HEK293 (cell line): ENCODE measurements at regions not wholly inside any gene's neighbourhood (a gene's known extent, or its start where the extent isn't known, plus 50 kb on each side); places are given as distances from the start of the nearest gene placed in this dataset.

Experiments used
- CTCF ChIA-PET: fragments of 350-600 bp; formaldehyde crosslinking; extraction: SDS; loops from one replicate; lab custom pipeline; 2021; ENCODE audit warnings: antibody characterized with exemption; lab: Yijun Ruan, JAX
- POLR2A ChIA-PET: fragments of 300-600 bp; formaldehyde crosslinking; extraction: SDS; loops from one replicate; lab custom pipeline; 2020; ENCODE audit warnings: antibody characterized with exemption, inconsistent platforms; lab: Yijun Ruan, JAX
- H3K27ac ChIP-seq: fragments of 200-500 bp; sonication (Bioruptor generic); 2 replicates; pipeline ENCODE4 v1.5.1; 2014; ENCODE audit warnings: low read depth, low read length, control low read depth, inconsistent platforms; ENCODE audit errors: extremely low read depth
- H3K36me3 ChIP-seq, 2 experiments: fragments of 200-500 bp in 1 of 2; sonication (Bioruptor generic) in 1 of 2; 1 replicate in 1 of 2; 2 replicates in 1 of 2; pipeline ENCODE4 v1.5.1; 2014 to 2017; ENCODE audit warnings: inconsistent platforms in 2 of 2, low read length in 2 of 2; ENCODE audit not compliant: control insufficient read depth in 2 of 2, insufficient read depth in 1 of 2
- H3K4me1 ChIP-seq: fragments of 200-500 bp; sonication (Bioruptor generic); 2 replicates; pipeline ENCODE4 v1.5.1; 2014; ENCODE audit warnings: mild to moderate bottlenecking, low read length, inconsistent platforms; ENCODE audit not compliant: control insufficient read depth, insufficient read depth
- H3K4me3 ChIP-seq: 2 replicates; pipeline ENCODE4 v1.5.1; 2011; ENCODE audit warnings: low read depth, mild to moderate bottlenecking, control low read depth, low read length, moderate library complexity
- H3K9me3 ChIP-seq: fragments of 200-500 bp; sonication (Bioruptor generic); 2 replicates; pipeline ENCODE4 v1.5.1; 2014; ENCODE audit warnings: low read depth, low read length, inconsistent platforms; ENCODE audit not compliant: control insufficient read depth, insufficient read depth
- BCL11A ChIP-seq: fragments of 450-650 bp; formaldehyde crosslinking; IDR thresholded peaks from 2 replicates; pipeline ENCODE4 v1.5.1; 2016; ENCODE audit warnings: low read depth, missing biosample characterization, missing genetic modification characterization
- BCL6B ChIP-seq: fragments of 450-650 bp; formaldehyde crosslinking; IDR thresholded peaks from 2 replicates; pipeline ENCODE4 v1.5.1; 2017; ENCODE audit warnings: missing biosample characterization, missing genetic modification characterization
- EGR2 ChIP-seq: fragments of 450-650 bp; formaldehyde crosslinking; IDR thresholded peaks from 2 replicates; pipeline ENCODE4 v1.5.1; 2016; ENCODE audit warnings: low read depth, missing biosample characterization, missing genetic modification characterization
- PRDM10 ChIP-seq: fragments of 450-650 bp; formaldehyde crosslinking; IDR thresholded peaks from 2 replicates; pipeline ENCODE4 v1.5.1; 2016; ENCODE audit warnings: missing biosample characterization, missing genetic modification characterization
- SP2 ChIP-seq: fragments of 450-650 bp; formaldehyde crosslinking; IDR thresholded peaks from 2 replicates; pipeline ENCODE4 v1.5.1; 2016; ENCODE audit warnings: missing biosample characterization, missing genetic modification characterization
- TSHZ1 ChIP-seq: fragments of 450-650 bp; formaldehyde crosslinking; IDR thresholded peaks from 2 replicates; pipeline ENCODE4 v1.5.1; 2016; ENCODE audit warnings: missing biosample characterization, missing genetic modification characterization, borderline replicate concordance
- ZBTB1 ChIP-seq: fragments of 450-650 bp; formaldehyde crosslinking; IDR thresholded peaks from 2 replicates; pipeline ENCODE4 v1.5.1; 2016; ENCODE audit warnings: missing biosample characterization, missing genetic modification characterization
- ZNF121 ChIP-seq: fragments of 450-650 bp; formaldehyde crosslinking; IDR thresholded peaks from 2 replicates; pipeline ENCODE4 v1.5.1; 2016; ENCODE audit warnings: missing biosample characterization, missing genetic modification characterization
- ZNF140 ChIP-seq: fragments of 450-650 bp; formaldehyde crosslinking; IDR thresholded peaks from 2 replicates; pipeline ENCODE4 v1.5.1; 2016; ENCODE audit warnings: missing biosample characterization, missing genetic modification characterization
- ZNF155 ChIP-seq: fragments of 450-650 bp; formaldehyde crosslinking; IDR thresholded peaks from 2 replicates; pipeline ENCODE4 v1.5.1; 2016; ENCODE audit warnings: missing biosample characterization, missing genetic modification characterization
- ZNF274 ChIP-seq, 2 experiments: fragments of 200-500 bp in 1 of 2; fragments of 450-650 bp in 1 of 2; sonication (Bioruptor generic) in 1 of 2; formaldehyde crosslinking in 1 of 2; IDR thresholded peaks; 2 replicates each; pipeline versions ENCODE4 v1.5.1 to v1.6.1; 2014 to 2016; ENCODE audit warnings: borderline replicate concordance in 1 of 2, inconsistent platforms in 1 of 2, low read length in 1 of 2, missing biosample characterization in 1 of 2, missing genetic modification characterization in 1 of 2
- ZNF549 ChIP-seq: fragments of 450-650 bp; IDR thresholded peaks from 2 replicates; pipeline ENCODE4 v1.5.1; 2018; ENCODE audit warnings: missing biosample characterization, missing genetic modification characterization, mild to moderate bottlenecking, inconsistent platforms, moderate library complexity
- ZNF610 ChIP-seq: fragments of 450-650 bp; formaldehyde crosslinking; IDR thresholded peaks from 2 replicates; pipeline ENCODE4 v1.5.1; 2016; ENCODE audit warnings: missing biosample characterization, missing genetic modification characterization, borderline replicate concordance
- ZNF654 ChIP-seq: fragments of 450-650 bp; formaldehyde crosslinking; IDR thresholded peaks from 2 replicates; pipeline ENCODE4 v1.5.1; 2016; ENCODE audit warnings: low read depth, missing biosample characterization, missing genetic modification characterization
- ZNF664 ChIP-seq: fragments of 450-650 bp; formaldehyde crosslinking; IDR thresholded peaks from 2 replicates; pipeline ENCODE4 v1.5.1; 2016; ENCODE audit warnings: missing biosample characterization, missing genetic modification characterization
- ZNF843 ChIP-seq: fragments of 450-650 bp; formaldehyde crosslinking; IDR thresholded peaks from 2 replicates; pipeline ENCODE4 v1.5.1; 2016; ENCODE audit warnings: missing biosample characterization, missing genetic modification characterization
- ZXDB ChIP-seq: fragments of 450-650 bp; formaldehyde crosslinking; IDR thresholded peaks from 2 replicates; pipeline ENCODE4 v1.5.1; 2016; ENCODE audit warnings: missing biosample characterization, missing genetic modification characterization
- TF ChIP-seq, protein P1 (sequence below): fragments of 450-650 bp; formaldehyde crosslinking; IDR thresholded peaks from 2 replicates; pipeline ENCODE4 v1.5.1; 2016; ENCODE audit warnings: missing biosample characterization, missing genetic modification characterization
- TF ChIP-seq, protein P2 (sequence below): fragments of 450-650 bp; formaldehyde crosslinking; IDR thresholded peaks from 2 replicates; pipeline ENCODE4 v1.5.1; 2016; ENCODE audit warnings: missing biosample characterization, missing genetic modification characterization, borderline replicate concordance
- TF ChIP-seq, protein P3 (sequence below): fragments of 450-650 bp; formaldehyde crosslinking; IDR thresholded peaks from 2 replicates; pipeline ENCODE4 v1.5.1; 2016; ENCODE audit warnings: missing biosample characterization, missing genetic modification characterization

GRCh38 chr11:97110376-97110775 lies 720.6 kb downstream of the JRKL start (continued):
- TF ChIP-seq TSHZ1 (tag by site-specific recombination) (no peak), ZXDB (no peak), ZNF274 (IDR thresholded peaks at IDR 0.05; ENCODE audit: low read length) (no peak), ZNF274 (tag by site-specific recombination; IDR thresholded peaks at IDR 0.05; ENCODE audit: borderline replicate concordance) (no peak), BCL6B (tag by site-specific recombination) (no peak), ZBTB1 (tag by site-specific recombination) (no peak), BCL11A (tag by site-specific recombination) (no peak), ZNF843 (tag by site-specific recombination) (no peak), PRDM10 (tag by site-specific recombination) (no peak), ZNF121 (tag by site-specific recombination) (no peak), ZNF610 (tag by site-specific recombination) (no peak)
- TF ChIP-seq, protein P1, sequence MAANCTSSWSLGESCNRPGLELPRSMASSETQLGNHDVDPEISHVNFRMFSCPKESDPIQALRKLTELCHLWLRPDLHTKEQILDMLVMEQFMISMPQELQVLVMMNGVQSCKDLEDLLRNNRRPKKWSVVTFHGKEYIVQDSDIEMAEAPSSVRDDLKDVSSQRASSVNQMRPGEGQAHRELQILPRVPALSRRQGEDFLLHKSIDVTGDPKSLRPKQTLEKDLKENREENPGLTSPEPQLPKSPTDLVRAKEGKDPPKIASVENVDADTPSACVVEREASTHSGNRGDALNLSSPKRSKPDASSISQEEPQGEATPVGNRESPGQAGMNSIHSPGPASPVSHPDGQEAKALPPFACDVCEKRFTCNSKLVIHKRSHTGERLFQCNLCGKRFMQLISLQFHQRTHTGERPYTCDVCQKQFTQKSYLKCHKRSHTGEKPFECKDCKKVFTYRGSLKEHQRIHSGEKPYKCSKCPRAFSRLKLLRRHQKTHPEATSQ (tag by site-specific recombination) = no peak
- TF ChIP-seq, all 188 proteins: peak for 0

DNA sequence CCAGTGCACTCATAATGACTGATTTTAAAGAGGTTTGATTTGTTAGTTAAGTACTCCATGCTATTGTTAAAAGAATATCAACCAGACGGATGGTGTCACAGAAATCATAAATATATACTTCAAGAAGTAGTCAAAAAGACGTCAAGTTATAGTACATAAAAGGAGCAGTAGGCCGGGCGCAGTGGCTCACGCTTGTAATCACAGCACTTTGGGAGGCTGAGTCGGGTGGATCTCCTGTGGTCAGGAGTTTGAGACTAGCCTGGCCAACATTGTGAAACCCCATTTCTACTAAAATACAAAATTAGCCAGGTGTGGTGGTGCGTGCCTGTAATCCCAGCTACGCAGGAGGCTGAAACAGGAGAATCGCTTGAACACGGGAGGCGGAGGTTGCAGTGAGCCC lies 721.7 kb downstream of the JRKL start:
- no peak overlapping the region for H3K4me3 ChIP-seq
- H3K36me3 ChIP-seq = no peaks in the 10 kb centered on the region
- no peak overlapping the region for H3K27ac ChIP-seq
- ChIA-PET POLR2A (no interaction called here), CTCF (no interaction called here)
- H3K9me3 ChIP-seq = no peaks in the 10 kb centered on the region
- H3K4me1 ChIP-seq = no peaks in the 10 kb centered on the region
- TF ChIP-seq ZNF654 (tag by site-specific recombination) (no peak), ZNF549 (tag by site-specific recombination) (no peak), SP2 (tag by site-specific recombination) (no peak), ZNF664 (no peak), EGR2 (tag by site-specific recombination) (no peak), ZNF155 (no peak), ZNF140 (tag by site-specific recombination) (no peak)
- TF ChIP-seq, protein P2, sequence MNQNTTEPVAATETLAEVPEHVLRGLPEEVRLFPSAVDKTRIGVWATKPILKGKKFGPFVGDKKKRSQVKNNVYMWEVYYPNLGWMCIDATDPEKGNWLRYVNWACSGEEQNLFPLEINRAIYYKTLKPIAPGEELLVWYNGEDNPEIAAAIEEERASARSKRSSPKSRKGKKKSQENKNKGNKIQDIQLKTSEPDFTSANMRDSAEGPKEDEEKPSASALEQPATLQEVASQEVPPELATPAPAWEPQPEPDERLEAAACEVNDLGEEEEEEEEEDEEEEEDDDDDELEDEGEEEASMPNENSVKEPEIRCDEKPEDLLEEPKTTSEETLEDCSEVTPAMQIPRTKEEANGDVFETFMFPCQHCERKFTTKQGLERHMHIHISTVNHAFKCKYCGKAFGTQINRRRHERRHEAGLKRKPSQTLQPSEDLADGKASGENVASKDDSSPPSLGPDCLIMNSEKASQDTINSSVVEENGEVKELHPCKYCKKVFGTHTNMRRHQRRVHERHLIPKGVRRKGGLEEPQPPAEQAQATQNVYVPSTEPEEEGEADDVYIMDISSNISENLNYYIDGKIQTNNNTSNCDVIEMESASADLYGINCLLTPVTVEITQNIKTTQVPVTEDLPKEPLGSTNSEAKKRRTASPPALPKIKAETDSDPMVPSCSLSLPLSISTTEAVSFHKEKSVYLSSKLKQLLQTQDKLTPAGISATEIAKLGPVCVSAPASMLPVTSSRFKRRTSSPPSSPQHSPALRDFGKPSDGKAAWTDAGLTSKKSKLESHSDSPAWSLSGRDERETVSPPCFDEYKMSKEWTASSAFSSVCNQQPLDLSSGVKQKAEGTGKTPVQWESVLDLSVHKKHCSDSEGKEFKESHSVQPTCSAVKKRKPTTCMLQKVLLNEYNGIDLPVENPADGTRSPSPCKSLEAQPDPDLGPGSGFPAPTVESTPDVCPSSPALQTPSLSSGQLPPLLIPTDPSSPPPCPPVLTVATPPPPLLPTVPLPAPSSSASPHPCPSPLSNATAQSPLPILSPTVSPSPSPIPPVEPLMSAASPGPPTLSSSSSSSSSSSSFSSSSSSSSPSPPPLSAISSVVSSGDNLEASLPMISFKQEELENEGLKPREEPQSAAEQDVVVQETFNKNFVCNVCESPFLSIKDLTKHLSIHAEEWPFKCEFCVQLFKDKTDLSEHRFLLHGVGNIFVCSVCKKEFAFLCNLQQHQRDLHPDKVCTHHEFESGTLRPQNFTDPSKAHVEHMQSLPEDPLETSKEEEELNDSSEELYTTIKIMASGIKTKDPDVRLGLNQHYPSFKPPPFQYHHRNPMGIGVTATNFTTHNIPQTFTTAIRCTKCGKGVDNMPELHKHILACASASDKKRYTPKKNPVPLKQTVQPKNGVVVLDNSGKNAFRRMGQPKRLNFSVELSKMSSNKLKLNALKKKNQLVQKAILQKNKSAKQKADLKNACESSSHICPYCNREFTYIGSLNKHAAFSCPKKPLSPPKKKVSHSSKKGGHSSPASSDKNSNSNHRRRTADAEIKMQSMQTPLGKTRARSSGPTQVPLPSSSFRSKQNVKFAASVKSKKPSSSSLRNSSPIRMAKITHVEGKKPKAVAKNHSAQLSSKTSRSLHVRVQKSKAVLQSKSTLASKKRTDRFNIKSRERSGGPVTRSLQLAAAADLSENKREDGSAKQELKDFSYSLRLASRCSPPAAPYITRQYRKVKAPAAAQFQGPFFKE = no peak
- TF ChIP-seq, protein P3, sequence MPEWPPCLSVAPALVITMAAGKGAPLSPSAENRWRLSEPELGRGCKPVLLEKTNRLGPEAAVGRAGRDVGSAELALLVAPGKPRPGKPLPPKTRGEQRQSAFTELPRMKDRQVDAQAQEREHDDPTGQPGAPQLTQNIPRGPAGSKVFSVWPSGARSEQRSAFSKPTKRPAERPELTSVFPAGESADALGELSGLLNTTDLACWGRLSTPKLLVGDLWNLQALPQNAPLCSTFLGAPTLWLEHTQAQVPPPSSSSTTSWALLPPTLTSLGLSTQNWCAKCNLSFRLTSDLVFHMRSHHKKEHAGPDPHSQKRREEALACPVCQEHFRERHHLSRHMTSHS (tag by site-specific recombination) = no peak
